Urinary bladder (tissue), 3 donors: ENCODE measurements at regions not wholly inside any gene's neighbourhood (a gene's known extent, or its start where the extent isn't known, plus 50 kb on each side); places are given as distances from the start of the nearest gene placed in this dataset.

Source experiments
- DNase-seq: peaks from one replicate; pipeline ENCODE4 v3.0.0-alpha.2; 2015; ENCODE audit errors: extremely low spot score
- H3K27ac ChIP-seq: one replicate; pipeline ENCODE4 v1.5.1; 2013; ENCODE audit warnings: low read depth, mild to moderate bottlenecking, moderate library complexity
- H3K36me3 ChIP-seq: one replicate; pipeline ENCODE4 v1.6.1; 2013; ENCODE audit warnings: mild to moderate bottlenecking, moderate library complexity; ENCODE audit not compliant: insufficient read depth
- H3K4me1 ChIP-seq: one replicate; pipeline ENCODE4 v1.6.1; 2013; ENCODE audit warnings: mild to moderate bottlenecking, moderate library complexity; ENCODE audit not compliant: insufficient read depth
- H3K4me3 ChIP-seq: one replicate; pipeline ENCODE4 v1.5.1; 2013; ENCODE audit warnings: low read depth, low read length
- WGBS: extraction: QIAGEN DNeasy Blood & Tissue Kit; methylation state at CpG from one replicate; pipeline ENCODE4 v1.1.7; 2013; 5-methylcytosine and 5-hydroxymethylcytosine counted together
- donor health status: healthy with polysubstance abuse.
- donor health status: healthy.

DNA sequence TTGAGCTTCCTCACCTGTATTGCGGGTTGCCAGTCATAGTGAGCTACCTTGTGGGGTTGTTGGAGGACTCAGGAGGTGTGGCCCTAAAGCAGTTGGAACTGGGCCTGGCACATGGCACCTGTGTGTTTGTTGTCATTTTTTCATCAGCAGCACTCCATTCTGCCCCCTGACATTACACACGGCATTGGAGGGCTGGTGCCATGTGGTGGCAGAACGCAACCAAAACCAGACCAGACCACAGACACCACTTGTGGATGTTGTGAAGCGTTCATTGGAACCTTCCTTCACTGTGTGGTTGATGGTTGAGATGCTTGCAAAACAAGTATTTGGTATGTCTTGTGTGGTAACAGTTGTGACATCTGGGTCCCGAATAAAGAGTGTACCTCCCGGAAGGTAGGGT is 113.2 kb upstream of the ERCC6L2 start:
- WGBS: 96% methylated on average over 6 of the region's 6 CpGs

DNA sequence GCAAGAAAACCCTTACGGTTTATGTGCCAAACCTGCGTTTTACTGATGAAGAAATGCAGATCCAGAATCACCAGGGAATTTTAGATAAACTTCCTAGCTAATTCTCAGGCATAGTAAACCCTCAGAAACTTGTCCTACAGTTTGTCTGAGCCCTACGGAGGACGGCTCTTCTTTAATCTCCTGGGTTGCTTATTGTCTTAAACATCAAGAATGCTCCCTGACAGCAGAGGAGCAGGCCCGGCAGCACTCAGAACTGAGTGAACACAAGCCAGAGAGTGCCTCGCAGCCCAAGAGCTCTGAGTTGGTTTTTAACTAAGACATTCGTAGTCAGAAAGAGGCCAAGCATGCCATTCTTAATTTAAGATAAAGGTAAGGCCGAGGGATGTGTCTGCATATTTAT is 114.7 kb upstream of the ERCC6L2 start:
- no peak for DNase-seq
- no peak overlapping the region for H3K4me3 ChIP-seq
- 43% methylated on average over 8 of the region's 8 CpGs for WGBS
- H3K27ac ChIP-seq: no peak overlapping the region
- no peaks in the 10 kb centered on the region for H3K4me1 ChIP-seq
- no peaks in the 10 kb centered on the region for H3K36me3 ChIP-seq

More for the DNA sequence above, 113.2 kb upstream of the ERCC6L2 start:
- no peak for DNase-seq
- Histone ChIP-seq H3K4me1 (no peaks in the 10 kb centered on the region), H3K27ac (no peak overlapping the region), H3K4me3 (no peak overlapping the region), H3K36me3 (no peaks in the 10 kb centered on the region)

DNA sequence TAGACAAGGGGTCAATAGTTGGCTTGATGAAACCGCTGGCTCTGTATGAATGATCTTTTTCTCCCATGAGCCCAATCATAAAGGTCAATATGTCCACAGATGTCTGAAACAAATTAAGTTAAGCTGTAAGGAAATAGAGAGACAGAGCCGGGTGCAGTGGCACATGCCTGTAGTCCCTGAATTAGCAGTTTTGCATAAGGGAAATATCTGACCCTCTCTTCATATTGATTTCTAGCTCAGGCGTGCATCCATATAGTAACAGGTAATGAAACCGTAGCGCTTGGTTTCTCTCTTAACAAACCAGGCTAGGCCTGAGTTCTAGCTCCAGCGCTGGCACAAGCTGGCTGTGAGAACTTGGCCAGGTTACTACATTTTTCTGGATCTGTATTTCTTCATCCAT is 118.1 kb upstream of the ERCC6L2 start:
- Histone ChIP-seq H3K4me1 (no peaks in the 10 kb centered on the region), H3K27ac (no peak overlapping the region), H3K4me3 (no peak overlapping the region), H3K36me3 (no peaks in the 10 kb centered on the region)
- DNase-seq: no peak
- 90% methylated on average over 6 of the region's 6 CpGs for WGBS

DNA sequence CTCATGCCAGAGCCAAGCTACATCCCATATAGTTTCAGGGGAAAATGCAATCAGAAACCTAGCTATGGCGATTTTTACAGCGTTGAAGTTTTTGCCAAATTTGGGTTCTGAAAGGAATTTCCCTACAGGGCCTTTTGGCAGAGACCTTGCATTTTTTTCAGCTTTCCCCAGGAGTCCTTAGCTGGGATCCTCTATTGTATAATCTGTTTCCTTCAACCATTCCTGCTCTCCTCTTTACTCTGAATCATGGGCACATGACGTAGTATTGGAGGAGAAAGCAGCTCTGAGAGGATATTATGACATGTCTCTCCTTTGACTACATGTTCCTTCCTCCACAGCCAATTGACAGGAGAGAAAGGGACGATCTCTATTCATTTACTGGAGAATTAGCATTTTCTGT is 118.5 kb upstream of the ERCC6L2 start:
- DNase-seq: no peak
- WGBS: 21% methylated on average over 4 of the region's 4 CpGs

DNA sequence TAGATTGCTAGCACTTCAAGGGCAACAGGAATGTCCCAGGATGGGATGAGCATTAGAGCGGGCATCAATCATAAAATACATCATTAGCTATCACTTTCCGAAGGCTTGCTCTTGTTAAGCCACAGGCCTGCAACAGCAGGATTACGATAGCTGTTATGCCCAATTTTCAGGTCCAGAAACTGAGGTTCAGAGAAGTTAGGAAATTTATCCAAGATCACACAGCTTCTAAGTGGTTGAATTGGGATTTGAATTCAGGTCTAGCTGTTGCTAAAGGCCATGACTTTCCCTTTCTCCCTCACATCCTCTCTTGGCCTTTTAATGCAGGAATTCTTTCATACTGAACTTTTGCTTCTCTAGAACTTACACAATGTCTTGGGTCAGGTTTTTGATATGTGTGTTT is 119.4 kb upstream of the ERCC6L2 start:
- no peaks in the 10 kb centered on the region for H3K36me3 ChIP-seq
- H3K27ac ChIP-seq: no peak overlapping the region

More for the DNA sequence above, 118.5 kb upstream of the ERCC6L2 start:
- Histone ChIP-seq H3K4me3 (no peak overlapping the region), H3K4me1 (peaks cover 2% of the 10 kb centered on the region), H3K27ac (no peak overlapping the region), H3K36me3 (no peaks in the 10 kb centered on the region)

DNA sequence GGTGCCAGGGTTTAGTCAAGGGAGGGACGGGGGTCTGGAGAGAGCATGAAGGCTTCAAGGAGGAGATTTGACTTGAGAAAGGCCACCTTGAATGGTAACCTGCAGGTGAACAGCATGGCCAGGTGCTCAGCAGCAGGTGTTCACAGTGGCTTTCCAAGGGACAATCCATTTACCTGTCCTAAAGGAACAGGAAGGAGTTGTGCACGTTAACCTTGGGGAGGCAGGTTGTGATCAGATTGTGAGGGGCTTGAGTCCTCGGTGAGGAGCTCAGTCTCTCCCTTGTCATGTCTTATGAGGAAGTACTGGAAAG is 120.1 kb upstream of the ERCC6L2 start:
- no peak overlapping the region for H3K4me3 ChIP-seq
- H3K27ac ChIP-seq: peak overlapping the region; percentile 5
- no peaks in the 10 kb centered on the region for H3K36me3 ChIP-seq
- 65% methylated on average over 3 of the region's 3 CpGs for WGBS
- peaks cover 2% of the 10 kb centered on the region for H3K4me1 ChIP-seq
- DNase-seq: no peak

More for the DNA sequence above, 119.4 kb upstream of the ERCC6L2 start:
- no peak overlapping the region for H3K4me3 ChIP-seq
- no peak for DNase-seq
- H3K4me1 ChIP-seq: peaks cover 2% of the 10 kb centered on the region
- 98% methylated on average over 3 of the region's 3 CpGs for WGBS

DNA sequence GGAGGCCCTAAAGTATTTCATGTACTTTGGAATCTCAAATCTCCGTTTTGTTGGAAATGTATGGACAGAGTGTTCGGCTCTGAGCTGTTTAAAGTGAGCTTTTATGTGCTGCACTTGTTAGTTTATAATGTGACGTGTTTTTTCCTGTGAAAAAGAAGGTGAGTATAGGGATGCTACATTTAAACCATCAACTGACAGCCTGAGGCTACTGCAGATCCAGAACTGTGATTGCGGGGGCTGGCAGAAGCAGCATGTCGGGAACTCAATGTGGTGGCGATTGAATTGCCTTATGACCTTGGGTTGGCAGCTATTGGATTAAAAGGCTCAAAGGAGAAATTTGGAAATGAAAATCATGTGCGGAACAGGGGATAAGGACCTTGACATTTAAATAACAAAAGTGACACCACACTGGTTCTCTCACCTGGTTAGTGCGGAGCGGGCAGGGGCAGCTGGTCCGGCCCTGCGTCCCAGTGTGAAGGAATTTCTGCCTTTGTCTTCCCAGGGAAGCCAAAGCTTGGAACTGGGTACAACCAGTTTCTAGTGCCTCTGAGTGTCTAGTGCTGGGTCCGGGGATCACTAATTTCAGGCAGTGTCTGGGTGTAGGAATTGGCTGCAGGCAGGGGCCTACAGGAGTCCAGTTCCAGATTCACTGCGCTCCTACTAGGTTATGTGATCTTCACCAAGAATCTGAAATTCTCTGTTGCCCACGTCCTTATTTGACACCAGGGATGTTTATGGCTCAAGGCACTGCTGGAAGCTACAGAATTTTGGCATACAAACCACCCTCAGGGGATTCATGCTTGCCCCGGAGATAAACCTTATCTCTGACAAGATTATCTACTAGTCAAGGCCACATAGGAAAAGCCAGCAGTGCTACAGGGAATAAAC is 120.7 kb upstream of the ERCC6L2 start:
- 63% methylated on average over 15 of the region's 15 CpGs for WGBS
- H3K4me3 ChIP-seq: no peak overlapping the region
- H3K4me1 ChIP-seq: peaks cover 2% of the 10 kb centered on the region
- DNase-seq: no peak
- peak overlapping the region; percentile 35 for H3K27ac ChIP-seq
- no peaks in the 10 kb centered on the region for H3K36me3 ChIP-seq

DNA sequence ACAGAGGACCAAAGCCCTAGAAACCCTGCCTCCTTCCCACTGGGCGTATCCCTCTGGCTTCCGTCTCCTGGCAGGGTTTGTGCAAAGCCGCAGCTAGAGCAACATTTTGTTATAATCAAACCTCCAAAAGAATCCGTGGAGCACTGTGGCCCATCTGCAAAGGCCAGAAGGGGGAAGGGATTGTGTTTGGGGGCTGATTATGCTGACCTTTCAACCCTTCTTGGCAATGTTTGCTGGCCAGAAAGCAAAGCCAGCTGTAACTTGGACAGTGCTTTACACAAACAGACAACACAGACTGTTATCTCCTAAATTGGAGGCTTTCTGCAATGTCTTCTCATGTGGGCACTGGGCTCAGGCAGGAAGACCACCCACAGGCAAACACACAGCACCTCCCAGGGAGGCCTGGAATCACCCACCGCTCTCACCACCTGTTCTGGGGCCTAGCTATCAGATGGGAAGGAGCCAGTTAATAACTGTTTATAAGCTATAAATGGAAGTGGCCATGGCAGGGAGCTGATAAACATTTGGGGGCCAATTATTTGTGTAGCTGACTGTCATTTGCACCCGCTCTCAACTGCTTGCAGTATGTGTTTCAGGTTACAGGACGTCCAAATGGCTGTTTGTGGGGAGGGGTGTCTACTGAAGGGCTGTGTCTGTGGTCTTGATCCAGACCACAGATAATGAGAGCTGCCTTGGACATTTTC is 121.6 kb upstream of the ERCC6L2 start:
- DNase-seq: peak; percentile 51
- Histone ChIP-seq H3K4me3 (no peak overlapping the region), H3K27ac (no peak overlapping the region), H3K4me1 (peaks cover 2% of the 10 kb centered on the region), H3K36me3 (no peaks in the 10 kb centered on the region)
- WGBS: 25% methylated on average over 7 of the region's 7 CpGs

DNA sequence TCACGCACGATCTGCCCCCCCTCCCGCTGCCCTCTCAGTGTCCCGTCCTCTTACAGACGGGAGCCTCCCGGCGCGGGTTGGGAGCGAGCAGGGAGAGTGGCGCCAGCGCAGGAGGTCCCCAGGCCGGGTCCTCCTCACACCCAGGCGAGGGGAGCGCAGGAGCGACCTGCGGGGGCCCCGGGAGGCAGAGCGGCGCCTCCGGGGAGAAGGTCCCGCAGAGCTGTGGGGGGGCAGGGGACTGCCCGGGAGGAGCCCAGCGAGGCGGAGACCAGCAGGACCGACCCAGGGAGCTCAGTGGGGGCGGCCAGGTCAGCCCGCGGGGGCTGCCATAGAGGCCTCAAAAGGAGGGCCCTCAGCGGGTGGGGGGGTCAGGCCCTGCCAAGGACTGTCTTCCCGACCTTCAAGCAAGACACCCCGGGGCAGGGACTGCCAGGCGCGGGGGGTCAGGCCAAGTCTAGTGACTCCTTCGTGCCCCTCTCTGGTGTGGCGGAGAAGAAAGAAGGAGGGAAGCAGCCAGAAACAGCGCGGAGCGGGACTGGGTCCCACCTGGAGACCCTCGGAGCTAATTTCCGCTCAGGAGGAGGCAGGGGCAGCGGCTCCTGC is 123.3 kb upstream of the ERCC6L2 start:
- DNase-seq: no peak
- 43% methylated on average over 41 of the region's 41 CpGs for WGBS
- peak overlapping the region; percentile 64 for H3K27ac ChIP-seq
- H3K36me3 ChIP-seq: no peaks in the 10 kb centered on the region
- H3K4me3 ChIP-seq: peak overlapping the region; percentile 0
- H3K4me1 ChIP-seq: peaks cover 2% of the 10 kb centered on the region

DNA sequence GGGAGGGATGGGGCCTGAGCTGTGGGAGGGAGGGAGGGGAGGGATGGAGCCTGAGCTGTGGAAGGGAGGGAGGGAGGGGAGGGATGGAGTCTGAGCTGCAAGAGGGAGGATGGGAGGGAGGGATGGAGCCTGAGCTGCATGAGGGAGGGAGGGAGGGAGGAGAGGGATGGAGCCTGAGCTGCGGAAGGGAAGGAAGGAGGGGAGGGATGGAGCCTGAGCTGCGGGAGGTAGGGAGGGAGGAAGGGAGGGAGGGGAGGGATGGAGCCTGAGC is 124.0 kb upstream of the ERCC6L2 start:
- WGBS: 33% methylated on average over 2 of the region's 2 CpGs
- DNase-seq: no peak
- no peaks in the 10 kb centered on the region for H3K36me3 ChIP-seq

DNA sequence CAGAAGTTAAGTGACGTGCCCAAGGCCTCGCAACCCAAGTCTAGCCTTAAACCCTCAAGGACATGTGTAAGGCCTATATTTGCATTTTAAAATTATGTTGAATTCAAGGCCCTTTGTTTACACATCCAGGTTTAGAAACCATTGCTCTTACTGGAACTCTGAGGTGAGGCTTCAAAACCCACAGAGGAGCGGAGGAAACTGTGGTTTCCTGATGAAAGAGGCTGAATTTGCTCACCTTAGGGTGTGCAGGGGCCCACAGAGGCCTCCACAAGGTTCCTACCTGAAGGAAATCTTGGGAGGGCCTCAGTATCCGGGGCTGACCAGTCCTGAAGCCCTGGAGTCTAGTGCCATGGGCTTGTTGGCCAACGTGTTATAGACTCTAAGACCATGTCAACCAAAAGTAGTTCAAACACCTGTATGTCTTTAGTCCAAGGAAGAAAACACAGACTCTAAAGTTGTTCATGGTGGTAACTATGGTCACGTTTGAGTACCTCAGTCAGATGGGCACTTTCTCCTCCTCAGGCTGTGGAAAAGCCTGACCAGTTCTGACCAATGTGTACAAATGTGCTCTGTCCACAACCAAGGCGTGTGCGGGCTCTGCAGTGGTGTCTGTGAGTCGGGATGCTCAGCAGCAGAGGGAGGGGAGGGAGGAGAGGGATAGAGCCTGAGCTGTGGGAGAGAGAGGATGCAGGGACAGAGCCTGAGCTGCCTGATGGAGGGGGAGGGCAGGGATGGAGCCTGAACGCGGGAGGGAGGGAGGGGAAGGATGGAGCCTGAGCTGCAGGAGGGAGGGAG is 124.6 kb upstream of the ERCC6L2 start:
- DNase-seq: no peak
- Histone ChIP-seq H3K27ac (no peak overlapping the region), H3K4me1 (peaks cover 2% of the 10 kb centered on the region), H3K4me3 (no peak overlapping the region), H3K36me3 (no peaks in the 10 kb centered on the region)
- 78% methylated on average over 11 of the region's 11 CpGs for WGBS

More for the DNA sequence above, 124.0 kb upstream of the ERCC6L2 start:
- Histone ChIP-seq H3K27ac (no peak overlapping the region), H3K4me3 (no peak overlapping the region), H3K4me1 (peaks cover 2% of the 10 kb centered on the region)

DNA sequence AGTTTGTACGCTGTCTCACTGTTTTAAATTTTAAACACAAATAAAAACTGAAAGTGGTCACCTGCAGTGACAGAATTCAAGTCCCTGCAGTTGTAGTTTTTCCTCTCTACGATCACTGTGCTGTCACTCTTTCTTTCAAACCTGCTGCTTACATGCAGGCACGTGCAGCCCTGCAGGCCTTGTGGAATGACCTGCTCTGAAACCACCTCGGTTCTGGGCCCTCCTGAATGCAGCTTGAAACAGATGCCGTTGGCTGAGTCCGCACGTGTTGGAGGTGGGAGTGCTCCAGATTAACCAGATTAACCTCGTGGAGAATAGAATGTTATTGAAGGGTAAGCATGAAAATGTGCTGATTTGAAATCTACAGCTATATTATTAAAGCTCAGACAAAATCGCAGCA is 126.0 kb upstream of the ERCC6L2 start:
- no peak for DNase-seq
- Histone ChIP-seq H3K36me3 (no peaks in the 10 kb centered on the region), H3K27ac (no peak overlapping the region), H3K4me1 (peaks cover 2% of the 10 kb centered on the region), H3K4me3 (no peak overlapping the region)
- 80% methylated on average over 9 of the region's 9 CpGs for WGBS

DNA sequence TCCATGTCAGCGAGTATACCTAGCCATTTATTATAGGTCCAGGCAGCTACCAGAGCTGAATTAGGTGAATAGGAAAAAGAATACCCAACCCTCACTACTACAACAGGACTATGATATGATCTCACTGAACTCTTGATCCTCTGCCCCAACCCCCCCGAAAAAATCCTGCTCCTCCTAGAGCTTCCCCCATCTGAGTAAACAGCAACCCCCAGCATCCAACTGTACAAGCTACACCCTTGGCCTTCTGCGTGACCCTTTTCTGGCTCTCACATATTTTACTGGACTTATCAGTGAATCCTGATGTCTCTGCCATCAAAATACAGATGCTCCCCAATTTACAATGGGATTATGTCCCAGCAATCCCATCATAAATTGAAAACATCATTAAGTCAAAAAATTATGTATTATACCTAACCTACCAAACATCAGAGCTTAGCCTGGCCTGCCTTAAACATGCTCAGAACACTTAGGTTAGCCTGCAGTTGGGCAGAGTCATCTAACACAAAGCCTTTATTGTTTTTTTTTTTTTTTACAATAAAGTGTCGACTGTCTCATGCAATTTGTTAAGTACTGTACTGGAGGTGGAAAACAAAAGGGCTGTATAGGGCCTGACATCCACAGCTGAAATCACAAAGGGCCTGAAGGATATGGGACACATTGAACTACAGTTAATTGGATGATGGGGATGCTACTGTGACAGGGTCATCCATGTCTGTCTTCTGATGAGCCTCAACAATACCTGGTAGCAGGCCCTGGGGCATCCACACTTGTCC is 128.9 kb upstream of the ERCC6L2 start:
- Histone ChIP-seq H3K36me3 (no peaks in the 10 kb centered on the region), H3K27ac (no peak overlapping the region), H3K4me3 (no peak overlapping the region), H3K4me1 (no peaks in the 10 kb centered on the region)
- no peak for DNase-seq
- WGBS: 69% methylated on average over 4 of the region's 4 CpGs
